ENCODE measurements at regions not wholly inside any gene's neighbourhood (a gene's known extent, or its start where the extent isn't known, plus 50 kb on each side); places are given as distances from the start of the nearest gene placed in this dataset.

- H3K27me3 ChIP-seq, result no peaks in the 10 kb centered on the region
- H3K9me3 ChIP-seq, result no peaks in the 10 kb centered on the region
- intact Hi-C loops (cut with DNase I), result no loop called here
- no peaks in the 10 kb centered on the region for H3K4me1 ChIP-seq
- ATAC-seq, result no peak
- H3K4me3 ChIP-seq, result no peak overlapping the region
- H3K27ac ChIP-seq, result no peak overlapping the region
- TF ChIP-seq, protein P1, sequence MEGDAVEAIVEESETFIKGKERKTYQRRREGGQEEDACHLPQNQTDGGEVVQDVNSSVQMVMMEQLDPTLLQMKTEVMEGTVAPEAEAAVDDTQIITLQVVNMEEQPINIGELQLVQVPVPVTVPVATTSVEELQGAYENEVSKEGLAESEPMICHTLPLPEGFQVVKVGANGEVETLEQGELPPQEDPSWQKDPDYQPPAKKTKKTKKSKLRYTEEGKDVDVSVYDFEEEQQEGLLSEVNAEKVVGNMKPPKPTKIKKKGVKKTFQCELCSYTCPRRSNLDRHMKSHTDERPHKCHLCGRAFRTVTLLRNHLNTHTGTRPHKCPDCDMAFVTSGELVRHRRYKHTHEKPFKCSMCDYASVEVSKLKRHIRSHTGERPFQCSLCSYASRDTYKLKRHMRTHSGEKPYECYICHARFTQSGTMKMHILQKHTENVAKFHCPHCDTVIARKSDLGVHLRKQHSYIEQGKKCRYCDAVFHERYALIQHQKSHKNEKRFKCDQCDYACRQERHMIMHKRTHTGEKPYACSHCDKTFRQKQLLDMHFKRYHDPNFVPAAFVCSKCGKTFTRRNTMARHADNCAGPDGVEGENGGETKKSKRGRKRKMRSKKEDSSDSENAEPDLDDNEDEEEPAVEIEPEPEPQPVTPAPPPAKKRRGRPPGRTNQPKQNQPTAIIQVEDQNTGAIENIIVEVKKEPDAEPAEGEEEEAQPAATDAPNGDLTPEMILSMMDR (IDR thresholded peaks at IDR 0.05), result no peak
- no peak for TF ChIP-seq POLR2A (IDR thresholded peaks at IDR 0.05)
- no peak for DNase-seq
- 38% methylated on average over 2 of the region's 2 CpGs for WGBS (ENCODE audit: insufficient coverage, low coverage, low lambda C conversion rate, missing lambda C conversion rate)
- no peaks in the 10 kb centered on the region for H3K36me3 ChIP-seq
These were observed 449.6 kb upstream of the CDH20 start for GRCh38 chr18:60883587-60883986.

DNA sequence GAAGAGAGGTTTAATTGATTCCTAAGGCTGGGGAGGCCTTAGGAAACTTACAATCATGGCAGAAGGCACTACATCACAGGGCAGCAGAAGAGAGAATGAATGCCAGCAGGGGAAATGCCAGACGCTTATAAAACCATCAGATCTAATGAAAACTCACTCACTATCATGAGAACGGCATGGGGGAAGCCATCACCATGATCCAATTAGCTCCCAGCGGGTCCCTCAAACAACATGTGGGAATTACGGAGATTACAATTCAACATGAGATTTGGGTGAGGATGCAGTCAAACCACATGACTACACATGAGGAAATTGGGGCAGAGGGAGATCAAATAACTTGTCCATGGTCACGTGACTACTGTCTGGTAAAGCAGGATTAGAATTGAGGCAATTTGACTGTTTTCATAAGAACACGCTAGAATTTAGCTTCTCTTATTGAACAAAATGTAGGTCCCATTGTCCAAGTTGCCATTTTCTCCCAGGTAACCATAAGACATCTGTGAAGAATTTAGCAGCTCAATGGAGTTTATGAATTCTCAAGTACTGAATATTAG, 445.1 kb upstream of the CDH20 start:
- intact Hi-C loops (cut with DNase I), result no loop called here
- no peaks in the 10 kb centered on the region for H3K4me1 ChIP-seq
- TF ChIP-seq POLR2A (IDR thresholded peaks at IDR 0.05), result no peak
- TF ChIP-seq, protein P1 (IDR thresholded peaks at IDR 0.05), result no peak
- no peak for DNase-seq
- ATAC-seq, result no peak
- no peaks in the 10 kb centered on the region for H3K36me3 ChIP-seq
- no peak overlapping the region for H3K4me3 ChIP-seq
- H3K27ac ChIP-seq, result no peak overlapping the region
- 50% methylated on average over 6 of the region's 6 CpGs for WGBS (ENCODE audit: insufficient coverage, low coverage, low lambda C conversion rate, missing lambda C conversion rate)
- no peaks in the 10 kb centered on the region for H3K27me3 ChIP-seq
- no peaks in the 10 kb centered on the region for H3K9me3 ChIP-seq

DNA sequence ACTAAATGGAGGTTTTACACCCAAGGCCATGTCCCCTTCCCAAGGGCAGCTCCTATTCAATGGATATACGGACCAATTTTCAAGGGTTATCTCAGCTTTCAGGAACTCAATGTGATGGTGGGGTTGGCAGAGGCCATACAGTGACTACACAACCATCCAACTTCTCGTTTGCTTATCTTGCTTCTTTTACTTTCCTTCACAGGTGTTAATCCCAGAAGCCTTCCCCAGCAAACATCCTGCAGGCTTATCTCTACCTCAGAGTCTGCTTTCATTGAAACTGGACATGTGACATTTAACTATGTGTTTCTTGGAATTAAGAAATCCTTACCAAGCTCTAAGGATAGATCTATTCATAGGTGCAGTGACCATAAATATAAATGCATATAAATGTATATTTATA, 443.8 kb upstream of the CDH20 start:
- Histone ChIP-seq H3K4me3 (no peak overlapping the region), H3K27me3 (no peaks in the 10 kb centered on the region), H3K4me1 (no peaks in the 10 kb centered on the region), H3K9me3 (no peaks in the 10 kb centered on the region), H3K36me3 (no peaks in the 10 kb centered on the region), H3K27ac (no peak overlapping the region)
- ATAC-seq (no peak), DNase-seq (no peak)
- 40% methylated on average over 2 of the region's 2 CpGs for WGBS (ENCODE audit: insufficient coverage, low coverage, low lambda C conversion rate, missing lambda C conversion rate)
- TF ChIP-seq POLR2A (IDR thresholded peaks at IDR 0.05), result no peak
- TF ChIP-seq, protein P1 (IDR thresholded peaks at IDR 0.05), result no peak
- intact Hi-C loops (cut with DNase I), result no loop called here

GRCh38 chr18:60891936-60892335, 441.3 kb upstream of the CDH20 start:
- no peak overlapping the region for H3K4me3 ChIP-seq
- no peak overlapping the region for H3K27ac ChIP-seq
- no peak for DNase-seq
- H3K27me3 ChIP-seq, result no peaks in the 10 kb centered on the region
- intact Hi-C loops (cut with DNase I), result no loop called here
- no peaks in the 10 kb centered on the region for H3K4me1 ChIP-seq
- no peak for ATAC-seq
- 70% methylated on average over 5 of the region's 5 CpGs for WGBS (ENCODE audit: insufficient coverage, low coverage, low lambda C conversion rate, missing lambda C conversion rate)
- no peaks in the 10 kb centered on the region for H3K9me3 ChIP-seq
- no peaks in the 10 kb centered on the region for H3K36me3 ChIP-seq
- TF ChIP-seq, protein P1 (IDR thresholded peaks at IDR 0.05), result no peak
- no peak for TF ChIP-seq POLR2A (IDR thresholded peaks at IDR 0.05)

DNA sequence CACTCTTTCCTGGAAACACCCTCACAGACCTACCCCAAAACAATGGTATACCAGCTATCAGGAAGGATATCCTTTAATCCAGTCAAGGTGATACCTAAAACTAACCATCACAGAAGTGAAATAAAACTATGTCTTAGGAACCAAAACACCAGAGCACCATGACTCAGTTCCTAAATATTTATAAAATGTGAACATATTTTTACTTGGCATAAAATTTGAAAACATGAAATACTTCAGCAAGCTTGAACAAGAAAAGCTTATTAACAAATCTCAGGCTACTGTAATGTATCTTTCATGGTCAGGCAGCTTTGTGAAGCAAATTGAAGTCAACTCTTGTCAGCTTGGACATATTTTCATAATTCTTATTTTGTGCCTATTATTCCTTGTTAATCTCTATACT, 440.8 kb upstream of the CDH20 start:
- no peak for TF ChIP-seq POLR2A (IDR thresholded peaks at IDR 0.05)
- TF ChIP-seq, protein P1 (IDR thresholded peaks at IDR 0.05), result no peak
- no peak for ATAC-seq

More for the DNA sequence above, 440.8 kb upstream of the CDH20 start:
- Histone ChIP-seq H3K4me3 (no peak overlapping the region), H3K27ac (no peak overlapping the region), H3K27me3 (no peaks in the 10 kb centered on the region), H3K36me3 (no peaks in the 10 kb centered on the region), H3K9me3 (no peaks in the 10 kb centered on the region), H3K4me1 (no peaks in the 10 kb centered on the region)
- intact Hi-C loops (cut with DNase I), result no loop called here
- DNase-seq, result no peak
